ENCODE measurements at regions not wholly inside any gene's neighbourhood (a gene's known extent, or its start where the extent isn't known, plus 50 kb on each side); places are given as distances from the start of the nearest gene placed in this dataset.
"Not testable (repeated sequence)": the region's sequence is repeated elsewhere in the genome, so short reads cannot be mapped to it uniquely, and the experiment has no call there.

- no peak for TF ChIP-seq CTCF (IDR thresholded peaks at IDR 0.05; ENCODE audit: control insufficient read depth, insufficient read depth, low read depth, low read length, missing control alignments)
- no peak for DNase-seq (ENCODE audit: low read depth)
Observed at GRCh38 chr6:130537447-130537846, 171.6 kb downstream of the TMEM200A start.

GRCh38 chr6:130547723-130548122 lies 181.9 kb downstream of the TMEM200A start:
- no peak overlapping the region for H3K4me3 ChIP-seq (ENCODE audit: control insufficient read depth, low read depth, low read length)
- DNase-seq (ENCODE audit: low read depth) = no peak
- TF ChIP-seq CTCF (IDR thresholded peaks at IDR 0.05; ENCODE audit: control insufficient read depth, insufficient read depth, low read depth, low read length, missing control alignments) = no peak

More at GRCh38 chr6:130537447-130537846, 171.6 kb downstream of the TMEM200A start:
- H3K4me3 ChIP-seq (ENCODE audit: control insufficient read depth, low read depth, low read length) = no peak overlapping the region

GRCh38 chr6:130557481-130558112 lies 191.8 kb downstream of the TMEM200A start:
- no peak overlapping the region for H3K4me3 ChIP-seq (ENCODE audit: control insufficient read depth, low read depth, low read length)
- no peak for DNase-seq (ENCODE audit: low read depth)
- no peak for TF ChIP-seq CTCF (IDR thresholded peaks at IDR 0.05; ENCODE audit: control insufficient read depth, insufficient read depth, low read depth, low read length, missing control alignments)

GRCh38 chr6:130558131-130558530 lies 192.3 kb downstream of the TMEM200A start:
- TF ChIP-seq CTCF (IDR thresholded peaks at IDR 0.05; ENCODE audit: control insufficient read depth, insufficient read depth, low read depth, low read length, missing control alignments) = no peak
- no peak overlapping the region for H3K4me3 ChIP-seq (ENCODE audit: control insufficient read depth, low read depth, low read length)
- DNase-seq (ENCODE audit: low read depth) = no peak

GRCh38 chr6:130559166-130559565 lies 193.3 kb downstream of the TMEM200A start:
- no peak for DNase-seq (ENCODE audit: low read depth)
- no peak overlapping the region for H3K4me3 ChIP-seq (ENCODE audit: control insufficient read depth, low read depth, low read length)
- TF ChIP-seq CTCF (IDR thresholded peaks at IDR 0.05; ENCODE audit: control insufficient read depth, insufficient read depth, low read depth, low read length, missing control alignments) = no peak

- DNase-seq (ENCODE audit: low read depth) = no peak
- no peak for TF ChIP-seq CTCF (IDR thresholded peaks at IDR 0.05; ENCODE audit: control insufficient read depth, insufficient read depth, low read depth, low read length, missing control alignments)
- H3K4me3 ChIP-seq (ENCODE audit: control insufficient read depth, low read depth, low read length) = no peak overlapping the region
Observed at GRCh38 chr6:130560231-130560630, 194.4 kb downstream of the TMEM200A start.

GRCh38 chr6:130561159-130561558 lies 195.3 kb downstream of the TMEM200A start:
- not testable (repeated sequence) for DNase-seq (ENCODE audit: low read depth); H3K4me3 ChIP-seq (ENCODE audit: control insufficient read depth, low read depth, low read length)

Data from AG09309 (cell line).